ENCODE measurements at regions not wholly inside any gene's neighbourhood (a gene's known extent, or its start where the extent isn't known, plus 50 kb on each side); places are given as distances from the start of the nearest gene placed in this dataset.

- TF ChIP-seq, protein P1, sequence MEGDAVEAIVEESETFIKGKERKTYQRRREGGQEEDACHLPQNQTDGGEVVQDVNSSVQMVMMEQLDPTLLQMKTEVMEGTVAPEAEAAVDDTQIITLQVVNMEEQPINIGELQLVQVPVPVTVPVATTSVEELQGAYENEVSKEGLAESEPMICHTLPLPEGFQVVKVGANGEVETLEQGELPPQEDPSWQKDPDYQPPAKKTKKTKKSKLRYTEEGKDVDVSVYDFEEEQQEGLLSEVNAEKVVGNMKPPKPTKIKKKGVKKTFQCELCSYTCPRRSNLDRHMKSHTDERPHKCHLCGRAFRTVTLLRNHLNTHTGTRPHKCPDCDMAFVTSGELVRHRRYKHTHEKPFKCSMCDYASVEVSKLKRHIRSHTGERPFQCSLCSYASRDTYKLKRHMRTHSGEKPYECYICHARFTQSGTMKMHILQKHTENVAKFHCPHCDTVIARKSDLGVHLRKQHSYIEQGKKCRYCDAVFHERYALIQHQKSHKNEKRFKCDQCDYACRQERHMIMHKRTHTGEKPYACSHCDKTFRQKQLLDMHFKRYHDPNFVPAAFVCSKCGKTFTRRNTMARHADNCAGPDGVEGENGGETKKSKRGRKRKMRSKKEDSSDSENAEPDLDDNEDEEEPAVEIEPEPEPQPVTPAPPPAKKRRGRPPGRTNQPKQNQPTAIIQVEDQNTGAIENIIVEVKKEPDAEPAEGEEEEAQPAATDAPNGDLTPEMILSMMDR (IDR thresholded peaks at IDR 0.05; ENCODE audit: low read length) = no peak
- TF ChIP-seq EZH2 (IDR thresholded peaks at IDR 0.05; ENCODE audit: borderline replicate concordance, low read length) = no peak
Measured at GRCh38 chr6:125375013-125375412, 73.2 kb upstream of the HDDC2 start.

Measured in OCI-LY1 (cell line).